ENCODE measurements at regions not wholly inside any gene's neighbourhood (a gene's known extent, or its start where the extent isn't known, plus 50 kb on each side); places are given as distances from the start of the nearest gene placed in this dataset.

DNA sequence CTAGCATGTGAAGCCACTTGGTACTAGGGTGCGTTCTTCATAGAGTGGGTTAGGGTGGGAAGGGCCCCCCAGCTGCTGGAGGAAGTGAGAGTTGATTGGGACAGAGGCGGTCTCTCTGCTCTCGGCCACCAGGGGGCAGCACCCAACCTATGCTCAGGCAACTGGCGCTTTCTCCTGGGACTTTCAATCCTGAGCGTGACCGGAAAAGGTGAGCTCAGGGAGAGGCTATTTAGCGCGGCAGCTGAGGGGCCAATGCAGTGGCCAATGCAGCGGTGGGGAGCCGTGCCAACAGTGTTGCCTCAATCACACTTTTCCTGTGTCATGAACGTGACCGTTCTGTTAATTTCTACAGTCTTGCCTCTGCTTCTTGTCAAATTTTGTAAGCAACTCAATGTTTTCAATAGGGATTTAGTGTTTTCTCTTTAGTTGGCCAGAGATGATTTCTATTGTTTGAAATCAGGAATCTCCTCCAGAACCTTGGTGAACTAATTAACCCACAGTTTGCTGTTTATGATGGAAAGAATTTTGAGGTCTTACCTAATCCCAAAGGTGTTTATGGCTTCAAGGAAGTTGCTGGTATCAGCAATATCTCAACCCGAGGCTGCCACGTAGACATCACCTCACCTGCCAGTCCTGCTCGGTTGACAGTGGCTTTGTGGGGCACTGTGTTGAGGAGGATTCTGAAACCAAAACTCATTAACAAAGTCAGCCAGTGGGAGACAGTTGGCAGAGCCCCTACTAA, 67.9 kb upstream of the PDZD8 start:
- ChIA-PET POLR2A (ENCODE audit: low non-redundant PET) (no interaction called here), CTCF (interaction anchor here (0.6 to 1.8 kb wide), 15 partner anchors 9 to 233 kb away, joined by 3 to 10 read pairs (median 5); no protein-coding TSS in a partner anchor)
- peak; percentile 81 for TF ChIP-seq CTCF (conservative IDR thresholded peaks at IDR 0.05; ENCODE audit: low read depth)
- peak; percentile 65 for DNase-seq (ENCODE audit: low spot score)
- H3K27ac ChIP-seq = peak overlapping the region; percentile 88

DNA sequence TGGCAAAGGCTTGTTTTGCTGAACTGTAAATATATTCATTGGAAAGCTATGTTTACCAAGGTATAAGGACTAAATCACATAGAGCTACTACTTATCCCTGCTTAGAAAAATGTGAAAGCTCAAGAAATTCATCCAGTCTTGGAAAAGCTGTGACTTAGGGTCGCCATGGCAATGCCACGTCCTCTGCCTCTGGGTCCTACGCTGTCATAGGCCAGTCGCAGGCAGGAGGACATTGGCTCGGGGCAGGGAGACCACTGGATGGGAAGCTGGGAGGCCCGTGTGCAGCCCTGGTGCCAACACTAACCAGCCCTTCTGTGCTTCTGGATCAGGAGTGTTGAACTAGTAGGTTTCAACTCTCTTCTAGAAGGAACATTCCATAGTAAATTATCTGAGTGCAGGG, 67.3 kb upstream of the PDZD8 start:
- no peak for DNase-seq (ENCODE audit: low spot score)
- POLR2A ChIA-PET (ENCODE audit: low non-redundant PET) = no interaction called here
- CTCF ChIA-PET = interaction anchor here (0.5 to 1.8 kb wide), 18 partner anchors 9 to 1373 kb away, joined by 3 to 10 read pairs (median 5); no protein-coding TSS in a partner anchor
- peak overlapping the region; percentile 88 for H3K27ac ChIP-seq
- TF ChIP-seq CTCF (conservative IDR thresholded peaks at IDR 0.05; ENCODE audit: low read depth) = no peak

DNA sequence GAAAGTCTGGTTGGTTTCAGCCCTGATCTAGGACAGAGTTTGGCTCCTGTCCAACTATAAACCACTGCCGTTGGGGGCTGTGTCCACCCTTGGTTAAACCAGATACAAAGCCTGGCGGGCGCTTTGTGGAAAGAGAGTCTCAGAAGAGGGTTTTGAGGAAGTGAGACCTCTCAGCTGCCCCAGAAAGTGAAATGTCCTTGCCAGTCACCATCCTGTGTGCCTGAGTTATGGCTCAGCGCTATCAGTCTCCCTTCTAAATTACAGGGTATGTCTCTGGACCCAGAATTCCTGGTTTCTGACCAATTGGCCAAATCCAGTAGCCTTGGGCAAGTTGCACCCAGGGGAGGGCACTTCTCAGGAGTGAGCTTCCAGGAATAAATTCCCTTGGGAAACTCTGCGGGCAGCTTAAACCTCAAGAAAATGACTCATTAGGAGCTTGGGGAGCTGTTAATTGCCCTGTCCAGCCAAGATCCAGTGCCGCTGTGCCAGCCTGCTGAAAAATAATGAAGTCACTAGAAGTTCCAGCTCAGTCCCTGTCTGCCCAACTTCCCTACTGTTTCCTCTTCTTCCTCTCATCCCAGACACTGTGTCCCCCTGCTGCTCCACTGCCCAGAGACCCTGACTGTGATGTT, 66.7 kb upstream of the PDZD8 start:
- DNase-seq (ENCODE audit: low spot score) = peak; percentile 98
- POLR2A ChIA-PET (ENCODE audit: low non-redundant PET) = no interaction called here

GRCh38 chr10:117441361-117441760, 66.1 kb upstream of the PDZD8 start:
- ChIA-PET CTCF (interaction anchor here (1.2 to 1.8 kb wide), 2 partner anchors 10 to 11 kb away, joined by 5 to 10 read pairs; no protein-coding TSS in a partner anchor), POLR2A (ENCODE audit: low non-redundant PET) (no interaction called here)
- TF ChIP-seq CTCF (conservative IDR thresholded peaks at IDR 0.05; ENCODE audit: low read depth) = no peak
- no peak for DNase-seq (ENCODE audit: low spot score)
- peak overlapping the region; percentile 88 for H3K27ac ChIP-seq

More for the DNA sequence above, 66.7 kb upstream of the PDZD8 start:
- no peak for TF ChIP-seq CTCF (conservative IDR thresholded peaks at IDR 0.05; ENCODE audit: low read depth)
- H3K27ac ChIP-seq = peak overlapping the region; percentile 88
- CTCF ChIA-PET = interaction anchor here (0.5 to 1.8 kb wide), 17 partner anchors 9 to 1374 kb away, joined by 3 to 10 read pairs (median 5); no protein-coding TSS in a partner anchor

DNA sequence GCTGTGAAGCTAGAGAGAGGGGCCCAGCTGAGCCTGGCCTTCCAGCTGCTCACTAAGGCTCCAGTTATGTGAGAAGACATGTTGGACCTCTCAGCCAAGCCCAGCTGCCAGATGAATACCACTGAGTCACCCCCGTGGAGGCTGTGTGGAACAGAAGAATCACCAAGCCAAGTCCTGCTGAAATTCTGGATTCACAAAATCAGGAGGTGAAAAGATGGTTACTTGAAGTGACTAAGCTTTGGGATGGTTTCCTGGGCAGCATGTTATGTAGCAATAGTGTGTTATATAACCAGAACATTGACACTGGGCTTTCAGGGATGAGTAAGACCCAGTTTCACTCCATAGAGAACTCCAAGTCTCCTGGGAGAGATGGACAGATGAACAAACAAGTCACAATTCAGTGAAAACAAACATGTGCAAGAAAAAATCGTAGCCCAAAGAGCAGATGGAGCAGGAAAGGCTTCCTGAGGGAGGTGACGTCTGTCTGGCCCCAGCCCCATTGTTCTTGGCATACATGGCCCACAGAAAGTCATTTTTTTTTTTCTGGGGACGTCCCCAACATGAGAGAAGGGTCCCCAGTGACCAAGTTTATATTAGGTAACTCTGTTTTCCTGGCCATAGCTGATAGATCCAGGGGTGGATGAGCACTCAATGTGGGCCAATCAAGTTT, 64.1 kb upstream of the PDZD8 start:
- peak; percentile 84 for DNase-seq (ENCODE audit: low spot score)
- ChIA-PET POLR2A (ENCODE audit: low non-redundant PET) (no interaction called here), CTCF (interaction anchor here (0.6 kb wide), 1 partner anchor 17 kb away, joined by 3 read pairs; no protein-coding TSS in a partner anchor)
- no peak for TF ChIP-seq CTCF (conservative IDR thresholded peaks at IDR 0.05; ENCODE audit: low read depth)
- H3K27ac ChIP-seq = peak overlapping the region; percentile 78

- ChIA-PET CTCF (interaction anchor here (1.0 to 3.2 kb wide), 3 partner anchors 9 to 217 kb away, joined by 4 to 38 read pairs (median 13); no protein-coding TSS in a partner anchor), POLR2A (ENCODE audit: low non-redundant PET) (no interaction called here)
- H3K27ac ChIP-seq = no peak overlapping the region
- DNase-seq (ENCODE audit: low spot score) = no peak
- no peak for TF ChIP-seq CTCF (conservative IDR thresholded peaks at IDR 0.05; ENCODE audit: low read depth)
These were observed 57.6 kb upstream of the PDZD8 start for GRCh38 chr10:117432866-117433265.

All from RWPE1 (cell line).